Esophagus squamous epithelium (tissue), 5 donors: ENCODE measurements at regions not wholly inside any gene's neighbourhood (a gene's known extent, or its start where the extent isn't known, plus 50 kb on each side); places are given as distances from the start of the nearest gene placed in this dataset.
"Not testable (repeated sequence)": the region's sequence is repeated elsewhere in the genome, so short reads cannot be mapped to it uniquely, and the experiment has no call there.

Experiments
- DNase-seq: peaks from one replicate; lab custom pipeline; 2025; lab: John Stamatoyannopoulos, UW
- H3K27ac ChIP-seq, 4 donors: fragments of 200-600 bp; sonication (generic); one replicate each; pipeline ENCODE4 v1.5.1; 2016 to 2019; ENCODE audit warnings: mild to moderate bottlenecking in 1 of 4
- H3K27me3 ChIP-seq, 4 donors: fragments of 200-600 bp; sonication (generic); 1 replicate in 3 of 4; 2 replicates in 1 of 4; pipeline versions ENCODE4 v1.5.1 to v1.6.0; 2017 to 2021; ENCODE audit warnings: antibody characterized with exemption in 1 of 4
- H3K36me3 ChIP-seq, 3 donors: fragments of 200-600 bp; sonication (generic); one replicate each; pipeline ENCODE4 v1.5.1; 2016 to 2019
- H3K4me1 ChIP-seq, 3 donors: fragments of 200-600 bp; sonication (generic); one replicate each; pipeline ENCODE4 v1.5.1; 2017 to 2019
- H3K4me3 ChIP-seq, 4 donors: fragments of 200-600 bp; sonication (generic); 1 replicate in 3 of 4; 2 replicates in 1 of 4; pipeline ENCODE4 v1.5.1; 2016 to 2019; ENCODE audit warnings: mild to moderate bottlenecking in 2 of 4, moderate library complexity in 1 of 4
- H3K9me3 ChIP-seq, 3 donors: fragments of 200-600 bp; sonication (generic); one replicate each; pipeline ENCODE4 v1.5.1; 2016 to 2019
- POLR2A ChIP-seq, 4 donors: fragments of 450-650 bp; IDR thresholded peaks; one replicate each; pipeline ENCODE4 v1.6.1; 2017; ENCODE audit warnings: antibody characterized with exemption in 4 of 4, mild to moderate bottlenecking in 4 of 4, moderate library complexity in 3 of 4
- WGBS, 2 donors: methylation state at CpG; one replicate each; pipeline ENCODE4 v1.1.5; 2018; 5-methylcytosine and 5-hydroxymethylcytosine counted together
- intact Hi-C: fragments of 100-400 bp; cut with DNase I; formaldehyde crosslinking; loops from one replicate; pipeline ENCODE4 v1.15.0; 2022
- TF ChIP-seq, protein P1 (sequence below), 6 experiments: fragments of 450-650 bp in 4 of 6; fragments of 200-600 bp in 2 of 6; sonication (generic) in 2 of 6; IDR thresholded peaks; one replicate each; pipeline ENCODE4 v1.5.1; 2016 to 2019; ENCODE audit warnings: antibody characterized with exemption in 6 of 6, mild to moderate bottlenecking in 4 of 6, moderate library complexity in 4 of 6
- donor health status: DM: yes; HTN: yes; CAD: no.

DNA sequence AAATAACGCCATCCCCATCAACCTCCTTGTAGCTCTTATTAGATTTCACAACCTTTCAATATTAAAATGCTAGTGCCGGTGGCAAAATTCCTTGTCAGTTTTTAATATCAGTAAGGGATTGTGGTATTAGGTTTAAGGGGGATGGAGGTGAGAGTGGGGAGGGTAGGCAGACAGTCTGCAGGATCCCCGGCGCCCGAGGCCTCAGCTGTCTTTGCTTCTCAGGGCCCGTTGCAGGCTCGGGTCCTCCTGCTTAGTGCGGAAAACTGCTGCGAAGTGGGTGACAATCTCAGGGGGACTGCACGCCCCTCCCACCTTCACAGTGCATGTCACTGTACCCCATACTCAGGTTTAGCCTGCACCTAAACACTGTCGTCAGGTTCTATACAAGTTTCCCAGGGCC lies 274.3 kb upstream of the PODXL start:
- no peaks in the 10 kb centered on the region for H3K36me3 ChIP-seq
- H3K9me3 ChIP-seq, result no peaks in the 10 kb centered on the region
- no peak overlapping the region for H3K27ac ChIP-seq
- H3K4me3 ChIP-seq, result no peak overlapping the region
- H3K4me1 ChIP-seq, result no peaks in the 10 kb centered on the region
- no peak for TF ChIP-seq POLR2A (IDR thresholded peaks at IDR 0.05)
- TF ChIP-seq, protein P1, sequence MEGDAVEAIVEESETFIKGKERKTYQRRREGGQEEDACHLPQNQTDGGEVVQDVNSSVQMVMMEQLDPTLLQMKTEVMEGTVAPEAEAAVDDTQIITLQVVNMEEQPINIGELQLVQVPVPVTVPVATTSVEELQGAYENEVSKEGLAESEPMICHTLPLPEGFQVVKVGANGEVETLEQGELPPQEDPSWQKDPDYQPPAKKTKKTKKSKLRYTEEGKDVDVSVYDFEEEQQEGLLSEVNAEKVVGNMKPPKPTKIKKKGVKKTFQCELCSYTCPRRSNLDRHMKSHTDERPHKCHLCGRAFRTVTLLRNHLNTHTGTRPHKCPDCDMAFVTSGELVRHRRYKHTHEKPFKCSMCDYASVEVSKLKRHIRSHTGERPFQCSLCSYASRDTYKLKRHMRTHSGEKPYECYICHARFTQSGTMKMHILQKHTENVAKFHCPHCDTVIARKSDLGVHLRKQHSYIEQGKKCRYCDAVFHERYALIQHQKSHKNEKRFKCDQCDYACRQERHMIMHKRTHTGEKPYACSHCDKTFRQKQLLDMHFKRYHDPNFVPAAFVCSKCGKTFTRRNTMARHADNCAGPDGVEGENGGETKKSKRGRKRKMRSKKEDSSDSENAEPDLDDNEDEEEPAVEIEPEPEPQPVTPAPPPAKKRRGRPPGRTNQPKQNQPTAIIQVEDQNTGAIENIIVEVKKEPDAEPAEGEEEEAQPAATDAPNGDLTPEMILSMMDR (IDR thresholded peaks at IDR 0.05), result no peak
- no peak for DNase-seq
- WGBS, 2 donors, result 67 to 69% methylated on average over 8 to 9 of the region's 11 CpGs
- intact Hi-C loops, result no loop called here
- H3K27me3 ChIP-seq, result peaks cover 0 to 49% (median 0%) of the 10 kb centered on the region in 4 donors

DNA sequence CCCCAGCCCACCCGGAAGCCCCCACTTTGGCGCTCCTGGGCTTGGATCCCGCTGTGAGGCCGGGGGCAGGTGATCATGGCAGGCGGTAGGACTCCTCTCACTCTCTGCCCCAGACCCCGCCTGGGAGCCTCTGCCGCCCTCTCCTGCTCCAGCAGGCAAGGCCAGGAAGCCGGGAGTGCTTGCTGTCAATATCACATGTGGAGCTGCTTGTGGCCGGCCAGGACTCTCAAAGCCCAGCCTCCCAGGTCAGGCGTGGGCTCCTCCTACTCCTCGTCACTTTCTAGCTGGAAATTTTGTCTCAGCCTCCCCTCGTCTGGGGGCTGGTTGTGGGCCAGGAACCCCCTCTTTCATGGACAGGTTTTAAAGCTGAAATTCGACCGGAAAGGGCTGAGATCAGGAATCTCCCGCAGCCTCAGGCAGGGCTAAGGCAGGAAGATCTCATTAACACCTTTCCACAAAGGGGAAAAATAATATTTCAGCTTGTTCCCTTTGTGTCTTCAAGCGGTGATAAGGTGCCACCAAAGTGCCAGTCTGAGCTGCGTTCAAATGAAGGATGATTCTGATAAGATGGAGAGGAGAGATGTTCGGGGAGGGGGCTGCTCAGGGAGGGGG lies 273.6 kb upstream of the PODXL start:
- intact Hi-C loops, result no loop called here
- Histone ChIP-seq H3K36me3 (no peaks in the 10 kb centered on the region), H3K4me3 (no peak overlapping the region), H3K4me1 (no peaks in the 10 kb centered on the region), H3K9me3 (no peaks in the 10 kb centered on the region), H3K27ac (no peak overlapping the region), H3K27me3 (peaks cover 0 to 49% (median 0%) of the 10 kb centered on the region in 4 donors)
- DNase-seq, result no peak
- TF ChIP-seq, protein P1 (IDR thresholded peaks at IDR 0.05), result no peak
- no peak for TF ChIP-seq POLR2A (IDR thresholded peaks at IDR 0.05)
- 16 to 20% methylated on average over 7 to 11 of the region's 18 CpGs for WGBS, 2 donors

DNA sequence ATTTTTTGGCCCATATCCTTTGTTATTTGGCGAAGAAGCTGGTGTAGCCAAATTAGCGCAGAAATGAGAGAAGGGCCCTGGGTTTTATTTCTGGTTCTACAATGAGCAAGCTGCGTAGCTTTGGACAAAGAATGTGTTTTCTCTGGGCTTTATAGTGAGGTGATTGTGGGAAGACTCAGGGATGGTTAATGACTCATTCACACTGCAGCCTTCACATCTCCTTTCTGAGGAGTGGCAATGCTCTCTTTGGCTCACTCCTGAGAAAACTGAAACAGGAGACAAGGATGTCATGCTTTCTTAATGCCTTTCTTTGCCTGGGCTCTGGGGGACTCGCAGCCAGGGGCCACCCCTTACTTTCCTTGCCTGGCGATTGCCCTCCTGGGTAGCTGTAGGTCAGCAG lies 271.0 kb upstream of the PODXL start:
- intact Hi-C loops, result no loop called here
- peaks cover 0 to 34% (median 0%) of the 10 kb centered on the region in 4 donors for H3K27me3 ChIP-seq
- H3K4me1 ChIP-seq, result no peaks in the 10 kb centered on the region
- H3K27ac ChIP-seq, result no peak overlapping the region
- WGBS, 2 donors, result 59 to 70% methylated on average over 5 of the region's 5 CpGs
- no peak for DNase-seq
- TF ChIP-seq, protein P1 (IDR thresholded peaks at IDR 0.05), result no peak
- TF ChIP-seq POLR2A (IDR thresholded peaks at IDR 0.05), result no peak
- H3K9me3 ChIP-seq, result no peaks in the 10 kb centered on the region
- H3K36me3 ChIP-seq, result no peaks in the 10 kb centered on the region
- H3K4me3 ChIP-seq, result no peak overlapping the region

DNA sequence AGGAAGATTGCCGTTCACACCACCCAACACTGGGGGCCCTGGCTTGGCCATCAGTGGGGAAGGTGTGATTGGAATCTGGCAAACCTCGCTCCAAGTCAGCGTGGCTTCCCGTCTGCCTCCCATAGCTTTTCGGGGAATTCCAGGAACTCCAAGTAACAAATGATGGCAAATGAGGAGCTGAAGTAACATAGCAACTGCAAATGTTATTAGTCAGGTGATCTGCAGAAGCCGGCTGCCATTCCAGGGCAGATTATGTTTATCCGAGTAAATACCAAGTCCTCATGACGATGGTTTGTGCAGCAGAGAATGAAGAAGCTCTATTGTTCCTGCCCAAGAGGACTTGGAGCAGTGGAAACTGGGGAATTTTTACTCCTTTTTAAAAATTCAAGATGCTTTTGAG lies 270.5 kb upstream of the PODXL start:
- intact Hi-C loops, result no loop called here
- TF ChIP-seq, protein P1 (IDR thresholded peaks at IDR 0.05), result no peak
- no peak for TF ChIP-seq POLR2A (IDR thresholded peaks at IDR 0.05)
- peaks cover 0 to 30% (median 0%) of the 10 kb centered on the region in 4 donors for H3K27me3 ChIP-seq
- H3K36me3 ChIP-seq, result no peaks in the 10 kb centered on the region
- H3K27ac ChIP-seq, result no peak overlapping the region
- WGBS, 2 donors, result 30 to 54% methylated on average over 6 to 7 of the region's 8 CpGs
- DNase-seq, result no peak
- H3K4me3 ChIP-seq, result no peak overlapping the region
- no peaks in the 10 kb centered on the region for H3K4me1 ChIP-seq
- no peaks in the 10 kb centered on the region for H3K9me3 ChIP-seq

DNA sequence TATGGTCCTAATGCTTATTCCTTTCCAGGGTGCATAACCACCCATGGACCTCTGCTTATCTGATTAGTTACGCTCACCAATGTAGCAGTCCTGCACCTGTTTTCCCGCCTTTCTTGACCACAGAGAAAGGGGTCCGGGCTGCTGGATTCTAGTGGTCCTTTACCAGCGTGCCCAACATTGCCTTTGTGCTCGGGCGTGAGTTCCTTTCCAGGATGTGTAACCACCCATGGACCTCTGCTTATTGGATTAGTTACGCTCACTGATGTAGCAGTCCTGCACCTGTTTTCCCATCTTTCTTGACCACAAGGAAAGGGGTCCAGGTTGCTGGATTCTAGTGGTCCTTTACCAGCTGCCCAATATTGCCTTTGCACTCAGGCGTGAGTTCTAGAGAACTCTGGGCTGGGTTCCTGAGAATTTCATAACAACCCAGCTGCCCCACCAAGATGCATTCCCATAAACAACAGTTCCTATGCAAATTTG lies 267.6 kb upstream of the PODXL start:
- 79 to 90% methylated on average over 8 of the region's 8 CpGs for WGBS, 2 donors
- intact Hi-C loops, H3K27ac ChIP-seq, H3K4me3 ChIP-seq, DNase-seq, H3K36me3 ChIP-seq, H3K4me1 ChIP-seq, H3K27me3 ChIP-seq, H3K9me3 ChIP-seq: not testable (repeated sequence)
